ENCODE measurements at regions not wholly inside any gene's neighbourhood (a gene's known extent, or its start where the extent isn't known, plus 50 kb on each side); places are given as distances from the start of the nearest gene placed in this dataset.

- no peak for TF ChIP-seq CTCF (IDR thresholded peaks at IDR 0.05; ENCODE audit: insufficient read depth, low read depth, low read length, missing control alignments)
- peak; percentile 11 for DNase-seq (ENCODE audit: low read depth)
- H3K4me3 ChIP-seq (ENCODE audit: low read length), result no peak overlapping the region
These were observed 273.7 kb upstream of the AJAP1 start for GRCh38 chr1:4380564-4381168.

GRCh38 chr1:4393191-4393590, 261.2 kb upstream of the AJAP1 start:
- DNase-seq (ENCODE audit: low read depth), result no peak
- TF ChIP-seq CTCF (IDR thresholded peaks at IDR 0.05; ENCODE audit: insufficient read depth, low read depth, low read length, missing control alignments), result no peak
- no peak overlapping the region for H3K4me3 ChIP-seq (ENCODE audit: low read length)

- H3K4me3 ChIP-seq (ENCODE audit: low read length), result no peak overlapping the region
- TF ChIP-seq CTCF (IDR thresholded peaks at IDR 0.05; ENCODE audit: insufficient read depth, low read depth, low read length, missing control alignments), result no peak
- DNase-seq (ENCODE audit: low read depth), result no peak
These were observed 260.0 kb upstream of the AJAP1 start for GRCh38 chr1:4394366-4394765.

DNA sequence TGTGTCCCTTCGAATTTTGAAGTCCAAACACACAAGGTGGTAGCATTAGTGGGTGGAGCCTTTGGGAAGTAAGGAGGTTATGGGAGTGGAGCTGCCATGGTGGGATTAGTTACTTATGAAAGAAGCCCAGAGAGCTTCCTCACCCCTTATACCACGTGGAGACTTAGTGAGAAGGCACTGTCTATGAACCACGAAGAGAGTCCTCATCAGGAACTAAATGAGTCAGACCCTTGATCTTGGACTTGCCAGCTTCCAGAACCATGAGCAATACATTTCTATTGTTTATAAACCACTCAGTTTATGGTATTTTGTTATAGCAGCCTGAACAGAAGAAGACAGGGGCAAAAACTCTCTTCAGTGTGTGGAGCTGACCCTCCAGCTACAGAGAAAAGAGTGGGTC, 259.3 kb upstream of the AJAP1 start:
- no peak for TF ChIP-seq CTCF (IDR thresholded peaks at IDR 0.05; ENCODE audit: insufficient read depth, low read depth, low read length, missing control alignments)
- DNase-seq (ENCODE audit: low read depth), result no peak
- H3K4me3 ChIP-seq (ENCODE audit: low read length), result no peak overlapping the region

DNA sequence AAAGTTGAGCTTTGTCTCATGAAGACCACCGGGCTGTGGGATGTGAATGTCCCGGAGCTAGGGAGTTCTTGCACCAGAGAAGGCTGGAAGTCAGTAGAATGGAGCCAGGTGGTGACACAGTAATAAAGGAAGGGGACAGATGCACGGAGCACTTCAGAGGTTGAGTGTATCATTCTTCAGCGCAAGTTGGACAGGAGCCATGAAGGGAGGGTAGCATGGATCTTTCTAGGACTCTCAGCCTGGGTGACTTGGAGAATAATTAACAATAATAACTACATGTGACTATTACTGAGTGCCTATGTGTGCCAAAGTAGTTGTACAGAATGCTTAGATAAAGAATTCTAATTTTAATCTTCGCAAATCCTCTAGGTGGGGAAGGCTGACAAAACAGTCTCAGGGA, 258.7 kb upstream of the AJAP1 start:
- no peak overlapping the region for H3K4me3 ChIP-seq (ENCODE audit: low read length)
- no peak for DNase-seq (ENCODE audit: low read depth)
- TF ChIP-seq CTCF (IDR thresholded peaks at IDR 0.05; ENCODE audit: insufficient read depth, low read depth, low read length, missing control alignments), result no peak

- no peak overlapping the region for H3K4me3 ChIP-seq (ENCODE audit: low read length)
- no peak for TF ChIP-seq CTCF (IDR thresholded peaks at IDR 0.05; ENCODE audit: insufficient read depth, low read depth, low read length, missing control alignments)
- DNase-seq (ENCODE audit: low read depth), result no peak
These were observed 257.9 kb upstream of the AJAP1 start for GRCh38 chr1:4396551-4396950.

GRCh38 chr1:4397196-4397595, 257.2 kb upstream of the AJAP1 start:
- no peak overlapping the region for H3K4me3 ChIP-seq (ENCODE audit: low read length)
- DNase-seq (ENCODE audit: low read depth), result no peak
- TF ChIP-seq CTCF (IDR thresholded peaks at IDR 0.05; ENCODE audit: insufficient read depth, low read depth, low read length, missing control alignments), result no peak

Measured in epithelial cell of esophagus (primary cell).